GM18873 (cell line): ENCODE measurements at regions not wholly inside any gene's neighbourhood (a gene's known extent, or its start where the extent isn't known, plus 50 kb on each side); places are given as distances from the start of the nearest gene placed in this dataset.
"Not testable (repeated sequence)": the region's sequence is repeated elsewhere in the genome, so short reads cannot be mapped to it uniquely, and the experiment has no call there.

Source experiments
- ATAC-seq: cut with Tn5 transposase; IDR thresholded peaks from one replicate; pipeline ENCODE4 v1.9.1; 2021; ENCODE audit warnings: mild to moderate bottlenecking, moderate library complexity, moderate number of reproducible peaks; ENCODE audit not compliant: unreplicated experiment, low FRiP score

DNA sequence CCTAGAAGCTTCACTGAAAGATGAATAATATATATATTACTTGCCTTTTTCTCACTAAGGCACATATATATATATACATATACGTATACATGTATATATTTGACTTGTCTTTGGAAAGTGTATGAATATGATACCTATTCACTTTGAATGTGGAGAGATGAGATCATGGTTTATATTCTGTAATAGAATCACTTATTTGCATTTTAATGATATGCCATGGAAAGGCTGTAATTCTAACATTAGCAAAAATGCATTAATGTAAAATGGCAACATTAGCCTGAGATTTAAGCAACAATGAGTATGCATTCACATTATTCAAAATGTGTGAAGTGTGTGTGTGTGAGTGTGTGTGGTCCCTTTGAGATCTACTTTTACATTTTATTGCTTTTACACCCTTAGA is 54.5 kb upstream of the PRKD1 start:
- ATAC-seq, result no peak

DNA sequence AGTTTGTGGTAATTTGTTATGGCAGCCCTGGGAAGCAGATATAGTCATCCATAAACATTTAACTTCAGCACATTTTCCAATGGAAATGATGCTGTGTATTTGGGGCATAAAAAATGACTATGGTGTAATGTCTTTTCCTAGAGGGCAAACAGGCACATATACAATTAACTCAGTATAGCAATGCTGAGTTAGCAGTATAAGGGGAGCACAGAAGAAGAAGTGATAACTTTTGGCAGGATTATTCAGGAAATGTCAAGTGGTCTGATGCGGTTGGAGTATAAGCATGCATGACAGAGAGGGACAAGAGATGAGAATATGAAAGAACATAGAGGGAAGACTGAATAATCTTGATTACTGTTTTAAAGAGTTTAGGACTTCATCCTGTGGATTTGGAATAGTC is 55.3 kb upstream of the PRKD1 start:
- ATAC-seq, result no peak

DNA sequence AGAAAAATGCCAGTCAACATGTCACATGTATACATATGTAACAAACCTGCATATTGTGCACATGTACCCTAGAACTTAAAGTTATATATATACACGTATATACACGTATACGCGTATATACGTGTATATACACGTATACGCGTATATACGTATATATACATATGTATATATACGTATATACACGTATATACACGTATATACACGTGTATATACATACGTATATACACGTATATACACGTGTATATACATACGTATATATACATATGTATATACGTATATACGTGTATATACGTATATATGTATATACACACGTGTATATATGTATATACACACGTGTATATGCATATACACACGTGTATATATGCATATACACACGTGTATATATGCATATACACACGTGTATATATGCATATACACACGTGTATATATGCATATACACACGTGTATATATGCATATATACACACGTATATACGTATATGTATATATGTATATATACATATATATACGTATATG is 62.8 kb upstream of the PRKD1 start:
- ATAC-seq, result not testable (repeated sequence)

DNA sequence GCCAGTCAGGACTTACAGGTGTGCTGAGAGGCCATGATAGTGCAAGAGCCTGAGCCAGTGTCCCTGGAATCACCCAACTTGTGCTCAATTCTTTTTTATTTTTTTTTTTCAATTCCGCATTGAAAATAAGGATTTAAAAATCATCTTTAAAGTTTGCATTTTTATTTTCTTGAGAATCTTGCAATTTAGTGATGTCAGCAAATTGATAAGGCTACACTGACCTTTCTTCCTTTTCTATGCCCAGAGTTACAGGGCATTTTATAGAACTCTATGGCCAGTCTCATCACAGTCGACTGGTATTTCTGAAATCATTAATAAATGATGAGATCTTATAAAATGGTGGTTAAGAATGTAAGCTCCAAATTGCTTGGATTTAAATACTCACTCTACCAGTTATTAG is 63.3 kb upstream of the PRKD1 start:
- ATAC-seq, result no peak

DNA sequence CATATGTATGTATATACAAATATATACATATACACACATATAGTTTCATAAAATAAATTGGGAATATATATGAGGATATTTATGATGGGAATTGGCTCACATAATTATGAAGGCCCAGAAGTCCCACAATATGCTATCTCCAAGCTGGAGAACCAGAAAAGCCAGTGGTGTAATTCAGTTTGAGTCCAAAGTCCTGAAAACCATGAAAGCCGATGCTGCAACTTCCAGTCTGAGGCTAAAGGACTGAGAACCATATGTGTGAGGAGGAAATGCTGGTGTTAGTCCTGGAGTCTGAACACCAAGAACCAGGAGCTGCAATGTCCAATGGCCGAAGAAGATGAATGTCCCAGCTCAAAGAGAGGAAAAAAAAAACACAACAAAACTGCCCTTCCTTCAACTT is 65.5 kb upstream of the PRKD1 start:
- no peak for ATAC-seq

DNA sequence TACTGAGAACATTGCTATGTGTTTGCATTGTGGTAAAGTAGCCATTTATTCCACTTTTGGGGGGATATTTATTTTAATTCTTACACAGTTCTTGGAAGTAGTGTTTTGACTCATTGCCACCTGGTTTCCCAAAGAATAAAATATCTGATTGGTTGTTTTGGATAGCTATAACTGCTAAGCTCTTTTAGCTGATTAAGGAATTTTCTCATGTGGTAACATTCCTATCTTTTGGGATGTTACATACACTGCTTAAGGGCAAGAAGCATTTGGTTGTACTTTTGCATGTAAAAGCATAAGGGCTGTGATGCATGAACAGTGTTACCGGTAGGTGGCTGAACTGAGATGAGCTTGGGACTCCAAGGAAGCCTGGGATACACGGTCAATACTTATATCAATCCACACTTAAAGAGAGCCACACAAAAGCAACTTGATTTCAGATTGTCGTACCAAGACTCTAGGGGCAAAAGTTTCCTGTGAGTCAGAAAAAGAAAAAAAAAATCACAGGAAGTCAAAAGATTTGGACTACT is 71.4 kb upstream of the PRKD1 start:
- ATAC-seq, result no peak

DNA sequence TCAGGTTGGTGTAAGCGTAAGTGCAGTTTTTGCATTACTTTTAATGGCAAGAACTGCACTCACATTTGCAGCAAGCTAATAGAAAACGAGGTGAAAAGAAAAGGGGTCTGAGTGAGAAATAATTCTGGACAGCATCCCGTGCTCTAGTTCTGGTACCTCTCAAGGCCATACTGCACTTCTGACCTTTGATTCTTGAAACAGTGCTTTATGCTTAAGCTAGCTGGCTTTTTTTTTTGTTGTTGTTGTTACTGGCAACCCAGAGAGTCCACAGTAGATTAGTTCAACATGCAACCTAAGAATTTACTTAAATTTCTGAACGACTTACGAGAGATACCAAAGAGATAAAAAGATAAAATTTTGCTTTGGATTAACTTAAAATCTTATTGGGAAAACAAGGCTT is 75.2 kb upstream of the PRKD1 start:
- ATAC-seq, result no peak

DNA sequence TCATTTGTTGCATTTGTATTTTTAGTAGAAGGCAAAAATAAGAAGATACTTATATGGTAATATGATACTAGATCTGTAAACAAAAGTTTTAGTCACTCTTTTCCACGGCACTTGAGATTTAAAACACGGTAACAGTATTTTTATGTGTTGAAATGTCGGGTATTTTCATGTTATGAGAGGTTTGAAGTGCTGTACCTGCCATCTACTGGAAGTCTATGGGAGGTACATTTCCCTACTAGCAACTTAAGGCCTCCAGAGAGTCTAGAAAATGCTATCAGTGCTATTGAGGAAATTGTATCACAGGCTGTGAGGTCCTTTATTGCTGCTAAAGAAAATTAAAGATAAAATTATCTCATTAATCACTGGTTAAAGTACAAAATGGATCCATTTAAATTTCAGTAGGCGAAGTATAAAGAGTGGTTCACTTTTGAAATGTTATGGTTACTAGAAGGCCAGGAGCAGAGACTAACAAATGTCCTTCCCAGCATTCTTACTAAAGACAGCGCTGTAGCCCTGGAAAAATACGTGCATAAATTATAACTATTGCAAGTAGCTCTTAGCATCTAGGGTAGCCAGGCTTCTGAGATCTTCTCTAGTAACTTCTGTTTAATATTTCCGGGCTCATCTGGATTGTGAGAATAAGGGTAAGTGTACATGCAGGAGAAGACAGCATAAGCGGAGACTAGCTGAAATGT is 77.6 kb upstream of the PRKD1 start:
- ATAC-seq, result no peak

DNA sequence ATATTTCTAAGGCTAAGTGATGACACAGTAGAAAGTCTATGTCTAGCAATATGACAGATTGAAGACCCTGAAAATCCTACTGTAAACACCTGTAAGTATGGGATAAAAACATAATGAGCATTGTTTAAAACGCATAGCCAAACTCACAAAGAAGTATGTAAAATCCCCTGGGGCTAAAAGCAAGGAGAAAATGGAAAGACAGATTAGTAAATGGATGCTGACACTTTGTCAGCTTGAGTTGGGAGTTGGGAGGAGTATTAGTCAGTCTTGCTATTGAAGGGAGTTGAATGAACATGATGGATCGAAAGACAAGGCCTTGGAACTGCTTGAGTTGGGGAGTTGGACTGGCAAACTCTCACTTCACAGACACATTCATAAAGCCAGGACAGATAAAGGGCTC is 79.0 kb upstream of the PRKD1 start:
- no peak for ATAC-seq

DNA sequence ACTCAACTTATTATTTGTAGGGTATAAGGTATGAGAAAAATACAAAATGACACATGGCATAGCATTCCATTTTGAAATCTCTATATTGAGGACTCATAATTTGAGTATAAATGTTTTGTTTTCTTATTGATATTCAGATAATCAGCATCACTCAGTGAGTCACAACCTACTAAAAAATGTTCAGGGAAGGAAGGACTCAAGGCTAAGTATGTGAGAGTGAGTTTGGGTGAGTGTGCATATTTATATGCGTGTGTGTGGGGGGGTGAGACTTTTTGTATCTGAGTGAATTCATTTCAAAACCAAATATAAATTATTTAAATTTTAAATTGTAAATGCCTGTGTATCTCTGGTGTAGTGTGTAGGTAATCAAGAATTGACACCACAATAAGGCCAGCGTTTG is 87.8 kb upstream of the PRKD1 start:
- no peak for ATAC-seq

DNA sequence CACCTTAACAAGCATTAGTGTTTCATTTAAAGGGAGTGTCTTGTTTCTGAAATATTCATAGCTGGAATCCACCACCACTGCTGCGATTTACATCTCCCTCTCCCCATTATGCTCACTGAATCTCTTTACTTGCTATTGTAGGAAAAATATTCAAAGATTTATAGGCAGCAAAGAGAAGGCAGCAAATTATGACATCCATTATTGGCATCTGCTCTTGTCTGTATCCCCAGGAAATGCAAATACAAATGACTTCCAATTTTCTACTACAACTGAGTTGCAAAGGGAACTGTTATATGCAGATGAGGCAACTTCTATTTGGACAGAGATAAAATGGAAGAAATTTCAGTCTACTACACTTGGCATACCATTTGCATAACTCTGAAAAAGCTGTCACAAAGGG is 88.4 kb upstream of the PRKD1 start:
- ATAC-seq, result no peak

DNA sequence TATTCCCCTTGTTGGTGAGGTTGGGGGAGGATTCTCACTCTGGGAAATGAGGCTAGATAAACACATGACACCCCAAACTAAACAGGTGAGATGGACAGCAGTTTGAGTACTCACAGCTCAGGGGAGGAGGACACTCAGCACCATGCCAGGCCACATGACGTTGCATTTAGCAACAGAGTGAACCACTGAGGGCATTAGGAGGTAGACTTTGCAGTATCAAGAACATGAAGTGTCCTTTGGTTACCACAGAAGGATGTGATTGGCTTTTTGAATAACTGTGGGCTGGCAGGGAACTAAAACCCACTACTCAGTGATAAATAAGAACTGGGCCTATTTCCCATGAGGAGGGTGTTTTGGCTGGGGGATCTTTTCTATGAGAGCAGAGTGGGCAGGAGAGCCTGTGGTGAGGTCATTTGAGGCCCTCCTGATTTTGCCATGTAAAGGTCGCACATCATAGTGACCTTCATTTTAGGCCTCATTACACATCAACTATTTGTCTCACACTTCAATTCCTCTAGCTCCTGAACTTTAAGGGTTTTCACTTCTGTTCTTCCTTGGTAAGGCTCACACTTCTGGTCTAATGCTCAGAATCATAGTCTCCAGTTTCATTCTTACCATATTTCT is 89.8 kb upstream of the PRKD1 start:
- no peak for ATAC-seq

DNA sequence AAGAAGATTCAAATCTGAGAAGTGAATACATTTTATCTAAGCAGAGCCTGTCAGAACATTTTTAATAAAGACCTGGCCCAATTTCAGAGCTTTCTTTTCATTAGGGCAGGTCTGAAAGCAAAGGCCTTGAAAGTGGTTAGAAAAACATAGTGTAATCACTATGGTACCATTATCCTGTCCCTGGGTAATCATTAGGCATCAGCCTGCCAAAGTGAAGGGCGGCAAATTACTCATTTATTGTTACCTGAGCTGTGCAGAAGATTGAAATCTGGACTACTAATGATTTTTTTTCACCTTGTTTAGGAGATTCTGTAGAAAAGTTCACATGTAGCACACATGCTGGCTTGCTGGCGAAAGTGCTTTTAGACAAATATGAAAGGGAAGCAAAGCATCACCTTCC is 92.6 kb upstream of the PRKD1 start:
- ATAC-seq, result no peak

DNA sequence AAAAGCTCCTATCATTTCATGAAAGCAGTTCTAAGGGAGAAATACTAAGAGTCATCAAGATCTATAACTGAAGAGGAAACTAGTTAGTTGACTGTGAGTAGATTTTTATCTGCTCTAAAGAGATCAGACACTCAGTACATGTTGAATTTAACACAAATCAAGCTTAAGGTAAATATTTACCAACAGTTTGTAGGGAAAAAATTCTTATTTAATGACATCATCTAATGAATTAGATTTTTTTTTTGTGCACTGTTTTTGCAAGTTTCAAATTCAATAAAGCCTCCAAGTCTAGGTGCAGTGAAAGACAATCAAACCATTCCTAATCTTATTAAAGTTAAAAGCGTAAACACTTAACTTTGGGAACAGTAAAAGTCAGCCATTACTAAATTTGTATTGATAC is 93.0 kb upstream of the PRKD1 start:
- no peak for ATAC-seq

DNA sequence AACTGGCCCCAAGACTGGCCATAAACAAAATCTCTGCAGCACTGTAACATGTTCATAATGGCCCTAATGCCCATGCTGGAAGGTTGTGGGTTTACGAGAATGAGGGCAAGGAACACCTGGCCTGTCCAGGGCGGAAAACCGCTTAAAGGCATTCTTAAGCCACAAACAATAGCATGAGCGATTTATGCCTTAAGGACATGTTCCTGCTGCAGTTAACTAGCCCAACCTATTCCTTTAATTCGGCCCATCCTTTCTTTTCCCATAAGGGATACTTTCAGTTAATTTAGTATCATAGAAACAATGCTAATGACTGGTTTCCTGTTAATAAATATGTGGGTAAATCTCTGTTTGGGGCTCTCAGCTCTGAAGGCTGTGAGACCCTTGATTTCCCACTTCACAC is 95.7 kb upstream of the PRKD1 start:
- not testable (repeated sequence) for ATAC-seq

DNA sequence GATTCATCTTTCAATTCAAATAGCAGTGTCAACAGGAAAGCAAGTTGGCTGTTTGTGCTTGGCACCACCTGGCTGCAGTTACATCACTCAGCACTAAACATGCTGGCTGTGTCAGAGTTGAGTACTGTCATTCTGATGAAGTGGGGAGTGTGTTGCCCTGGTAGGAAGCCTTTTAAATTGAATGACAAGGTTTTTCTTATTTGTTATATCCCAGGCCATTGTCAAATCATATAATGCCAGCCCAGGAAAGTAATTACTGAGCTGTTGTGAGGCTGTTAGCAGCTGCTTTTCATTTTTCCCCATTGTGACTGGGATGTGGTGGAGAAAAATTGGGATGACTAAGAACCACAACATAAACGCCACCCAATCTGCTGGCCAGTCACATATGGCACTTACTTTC is 106.5 kb upstream of the PRKD1 start:
- ATAC-seq, result no peak

DNA sequence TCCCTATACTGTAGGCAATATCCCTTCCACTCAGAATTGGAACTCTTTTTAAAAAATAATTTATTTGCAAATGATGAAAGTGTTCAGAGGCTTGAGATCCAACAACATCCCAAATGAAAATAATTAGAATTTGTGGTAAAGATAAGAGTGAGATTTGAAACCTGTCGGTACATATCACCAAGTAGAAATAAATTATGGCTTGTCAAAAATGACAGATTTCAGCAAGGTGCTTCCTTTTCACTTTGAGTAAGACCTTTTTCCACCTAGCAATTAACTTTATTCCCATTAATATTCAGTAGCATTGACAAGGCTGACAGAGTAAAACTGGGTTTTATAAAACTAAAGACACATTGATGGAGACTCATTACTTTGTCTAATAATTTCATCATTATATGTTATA is 107.7 kb upstream of the PRKD1 start:
- ATAC-seq, result no peak

DNA sequence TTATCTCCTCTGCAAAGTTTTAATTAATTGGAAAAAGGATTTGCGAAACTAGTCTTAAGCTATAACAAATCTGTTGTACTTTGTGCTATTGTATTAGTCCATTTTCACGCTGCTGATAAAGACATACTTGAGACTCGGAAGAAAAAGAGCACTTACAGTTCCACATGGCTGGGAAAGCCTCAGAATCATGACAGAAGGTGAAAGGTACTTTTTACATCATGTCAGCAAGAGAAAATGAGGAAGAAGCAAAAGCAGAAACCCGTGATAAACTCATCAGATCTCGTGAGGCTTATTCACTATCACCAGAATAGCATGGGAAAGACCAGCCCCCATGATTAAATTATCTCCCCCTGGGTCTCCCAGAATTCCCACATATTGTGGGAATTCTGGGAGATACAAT is 118.1 kb upstream of the PRKD1 start:
- no peak for ATAC-seq

DNA sequence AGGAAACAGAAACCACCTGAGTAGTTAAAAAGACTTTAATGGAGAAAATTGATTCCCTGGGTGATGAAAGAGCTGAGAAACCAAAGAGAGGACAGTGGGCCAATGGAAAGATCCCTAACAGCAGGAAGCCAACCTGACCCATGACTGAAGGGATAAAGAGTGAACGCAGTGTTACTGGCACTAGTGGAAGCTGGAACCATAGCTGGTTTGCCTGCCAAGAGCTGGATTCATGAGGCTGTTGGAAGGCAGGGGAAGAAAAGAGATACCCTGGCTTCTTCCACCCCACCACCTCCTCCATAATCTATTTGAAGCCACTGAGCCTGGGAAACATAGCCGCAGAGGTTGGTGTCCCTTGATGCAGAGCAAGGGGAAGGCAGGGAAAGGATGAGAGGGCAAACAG is 125.5 kb upstream of the PRKD1 start:
- no peak for ATAC-seq

DNA sequence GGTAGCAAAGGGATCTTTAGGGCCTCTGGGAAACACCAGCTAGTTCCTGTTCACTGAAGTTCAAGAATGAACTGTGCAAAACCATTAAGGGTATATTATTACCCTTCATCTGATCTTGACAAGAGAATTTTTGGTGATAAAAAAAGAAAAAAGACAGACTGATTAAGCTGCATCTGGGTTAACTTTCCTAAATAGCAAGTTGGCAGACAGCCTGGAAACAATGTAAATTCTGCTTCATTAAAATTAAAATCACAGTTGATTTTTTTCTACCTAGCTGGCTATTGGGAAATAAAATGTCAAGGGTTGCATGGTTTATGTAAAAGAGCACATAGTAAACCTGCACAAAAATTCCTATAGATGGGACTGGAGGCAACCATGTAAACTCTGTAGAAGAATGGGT is 126.6 kb upstream of the PRKD1 start:
- ATAC-seq, result no peak

DNA sequence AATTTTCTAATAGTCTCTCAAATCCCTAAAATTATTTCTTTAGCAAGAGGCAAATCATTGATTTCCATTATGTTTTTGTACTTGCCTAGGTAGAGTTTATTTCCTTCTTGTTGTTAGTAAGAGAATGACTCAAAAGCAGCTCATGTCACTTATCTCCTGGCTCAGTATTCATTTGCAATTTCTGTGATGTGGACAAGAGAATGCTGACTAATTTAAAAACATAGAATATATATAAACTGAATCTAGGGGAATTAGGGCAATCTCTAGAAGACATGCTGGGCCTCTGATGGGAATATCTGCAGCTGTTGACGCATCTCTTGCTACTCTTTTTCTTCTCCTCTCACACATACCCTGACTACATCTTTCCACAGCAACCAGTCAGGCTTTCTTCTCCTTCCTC is 130.8 kb upstream of the PRKD1 start:
- ATAC-seq, result no peak

DNA sequence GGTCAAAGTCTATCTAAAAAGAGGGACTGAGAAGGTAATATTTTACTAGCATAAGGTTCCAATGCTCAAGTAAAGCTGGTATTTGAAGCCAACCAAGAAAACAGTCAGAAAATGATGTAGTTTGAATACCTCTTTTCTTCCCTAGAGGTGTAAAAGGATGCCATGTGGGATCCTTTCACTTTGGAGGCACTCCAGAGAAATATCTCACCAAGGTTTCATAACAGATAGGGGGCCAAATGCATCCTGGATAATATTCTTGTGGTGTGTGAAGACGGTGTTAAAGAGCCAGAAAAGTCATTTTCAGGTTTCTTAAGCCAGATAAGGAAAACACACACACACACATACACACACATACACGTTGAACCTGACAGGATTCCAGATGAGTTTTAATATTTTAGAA is 136.1 kb upstream of the PRKD1 start:
- ATAC-seq, result no peak
